GM19455 (cell line): ENCODE measurements at regions not wholly inside any gene's neighbourhood (a gene's known extent, or its start where the extent isn't known, plus 50 kb on each side); places are given as distances from the start of the nearest gene placed in this dataset.

Source experiments
- ATAC-seq: cut with Tn5 transposase; IDR thresholded peaks from one replicate; pipeline ENCODE4 v1.9.1; 2021; ENCODE audit not compliant: unreplicated experiment

GRCh38 chr12:90899456-90900182 is 55.4 kb downstream of the CCER1 start:
- ATAC-seq = no peak

- ATAC-seq = no peak
Measured at GRCh38 chr12:90897986-90898385, 57.0 kb downstream of the CCER1 start.

GRCh38 chr12:90897316-90897715 is 57.7 kb downstream of the CCER1 start:
- ATAC-seq = no peak

GRCh38 chr12:90896821-90897220 is 58.2 kb downstream of the CCER1 start:
- no peak for ATAC-seq

- no peak for ATAC-seq
Measured at GRCh38 chr12:90896164-90896563, 58.8 kb downstream of the CCER1 start.

GRCh38 chr12:90888316-90888715 is 66.7 kb downstream of the CCER1 start:
- no peak for ATAC-seq

- ATAC-seq = no peak
Measured at GRCh38 chr12:90883456-90883855, 71.5 kb downstream of the CCER1 start.

GRCh38 chr12:90871726-90872096 is 83.3 kb downstream of the CCER1 start:
- no peak for ATAC-seq

GRCh38 chr12:90870971-90871725 is 83.8 kb downstream of the CCER1 start:
- ATAC-seq = no peak

- ATAC-seq = no peak
Measured at GRCh38 chr12:90868626-90869025, 86.3 kb downstream of the CCER1 start.

GRCh38 chr12:90859591-90859990 is 95.4 kb downstream of the CCER1 start:
- ATAC-seq = no peak

- no peak for ATAC-seq
Measured at GRCh38 chr12:90858252-90858651, 96.7 kb downstream of the CCER1 start.

GRCh38 chr12:90855534-90855933 is 99.4 kb downstream of the CCER1 start:
- no peak for ATAC-seq

- ATAC-seq = peak; percentile 91
Measured at GRCh38 chr12:90854136-90854689, 100.8 kb downstream of the CCER1 start.

GRCh38 chr12:90851800-90852718 is 102.9 kb downstream of the CCER1 start:
- no peak for ATAC-seq

- no peak for ATAC-seq
Measured at GRCh38 chr12:90842477-90842876, 112.5 kb downstream of the CCER1 start.

- no peak for ATAC-seq
Measured at GRCh38 chr12:90841336-90841735, 113.6 kb downstream of the CCER1 start.

- no peak for ATAC-seq
Measured at GRCh38 chr12:90839346-90839745, 115.6 kb downstream of the CCER1 start.

- no peak for ATAC-seq
Measured at GRCh38 chr12:90836689-90837088, 118.3 kb downstream of the CCER1 start.

- no peak for ATAC-seq
Measured at GRCh38 chr12:90833228-90833627, 121.7 kb downstream of the CCER1 start.

GRCh38 chr12:90832427-90832826 is 122.5 kb downstream of the CCER1 start:
- no peak for ATAC-seq
